GM18511 (cell line): ENCODE measurements at regions not wholly inside any gene's neighbourhood (a gene's known extent, or its start where the extent isn't known, plus 50 kb on each side); places are given as distances from the start of the nearest gene placed in this dataset.

Experiments used
- ATAC-seq: cut with Tn5 transposase; IDR thresholded peaks from one replicate; pipeline ENCODE4 v1.9.1; 2021; ENCODE audit warnings: mild to moderate bottlenecking, moderate library complexity; ENCODE audit not compliant: unreplicated experiment

- ATAC-seq: no peak
Observed at GRCh38 chr10:28077889-28078288, 79.0 kb upstream of the ODAD2 start.

DNA sequence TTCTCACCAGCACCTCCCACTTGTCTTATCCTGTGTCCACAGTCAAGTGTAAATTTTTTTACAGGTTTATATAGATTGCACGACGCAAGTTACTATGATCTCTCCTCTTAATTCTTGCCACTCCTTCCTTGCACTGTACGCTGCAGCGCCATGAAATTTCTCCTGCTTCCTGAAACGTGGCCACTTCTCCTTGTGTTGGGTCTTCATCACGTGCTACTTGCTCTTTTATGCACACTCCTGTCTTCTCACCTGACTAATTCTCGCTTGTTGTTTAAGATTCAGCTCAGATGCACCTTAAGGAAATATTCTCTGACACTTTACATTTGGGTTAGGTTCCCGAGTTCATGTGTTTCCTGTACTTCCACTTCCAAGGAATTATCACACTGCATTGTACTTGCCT, 76.5 kb upstream of the ODAD2 start:
- no peak for ATAC-seq

DNA sequence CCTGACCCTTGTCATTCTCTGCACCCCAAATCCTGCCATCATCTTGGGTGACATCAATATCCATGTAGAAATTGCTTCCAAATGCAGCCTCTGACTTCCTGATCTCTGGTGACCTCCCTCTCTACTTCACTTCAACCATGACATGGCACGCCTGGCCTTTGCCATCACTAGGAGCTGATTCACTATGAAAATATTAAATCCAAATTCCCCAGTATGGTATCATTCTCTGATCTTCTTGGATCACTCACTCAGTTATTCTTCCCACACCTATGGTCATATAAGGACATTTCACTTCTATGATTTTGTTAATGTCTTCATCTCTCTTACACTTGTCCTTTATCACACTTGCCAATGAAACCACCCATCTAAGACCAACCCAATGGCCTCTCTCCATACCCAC, 73.7 kb upstream of the ODAD2 start:
- no peak for ATAC-seq

- no peak for ATAC-seq
Observed at GRCh38 chr10:28060031-28060607, 61.2 kb upstream of the ODAD2 start.

GRCh38 chr10:28058746-28059145, 59.9 kb upstream of the ODAD2 start:
- no peak for ATAC-seq

- ATAC-seq: no peak
Observed at GRCh38 chr10:28054228-28054860, 55.5 kb upstream of the ODAD2 start.

DNA sequence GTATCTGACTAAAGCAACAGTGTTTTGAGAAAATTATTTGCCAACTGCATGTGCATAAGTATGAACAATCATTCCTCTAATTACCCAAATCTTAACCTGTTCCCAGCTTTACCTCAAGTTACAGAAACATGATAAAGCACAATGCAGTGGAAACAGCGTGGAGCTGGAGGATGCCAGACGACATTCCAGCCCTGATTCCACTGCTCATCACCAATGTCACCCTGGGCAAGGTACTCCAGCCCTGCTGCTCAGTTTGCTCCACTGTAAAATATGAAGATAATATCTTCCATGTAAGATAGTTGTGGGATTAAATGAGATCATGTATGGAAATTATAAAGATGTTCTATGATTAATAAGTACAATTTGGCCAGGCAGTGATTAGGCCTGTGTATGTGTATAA, 50.4 kb upstream of the ODAD2 start:
- ATAC-seq: no peak
